Upper lobe of left lung (tissue), 4 donors: ENCODE measurements at regions not wholly inside any gene's neighbourhood (a gene's known extent, or its start where the extent isn't known, plus 50 kb on each side); places are given as distances from the start of the nearest gene placed in this dataset.

Source experiments
- EP300 ChIP-seq, 4 donors: sonication (generic); formaldehyde crosslinking; IDR thresholded peaks; one replicate each; pipeline ENCODE4 v1.5.1; 2017; ENCODE audit warnings: antibody characterized with exemption in 4 of 4, control low read depth in 2 of 4
- POLR2A ChIP-seq, 4 donors: fragments of 450-650 bp; IDR thresholded peaks; one replicate each; pipeline ENCODE4 v1.5.1; 2016 to 2017; ENCODE audit warnings: antibody characterized with exemption in 4 of 4, mild to moderate bottlenecking in 2 of 4
- POLR2AphosphoS5 ChIP-seq, 2 donors: sonication (generic); formaldehyde crosslinking; IDR thresholded peaks; one replicate each; pipeline ENCODE4 v1.5.1; 2017; ENCODE audit warnings: antibody characterized with exemption in 2 of 2

GRCh38 chr12:125315771-125316170 is 250.5 kb downstream of the AACS start:
- TF ChIP-seq EP300 (IDR thresholded peaks at IDR 0.05) = no peak
- no peak for TF ChIP-seq POLR2AphosphoS5 (IDR thresholded peaks at IDR 0.05)
- no peak for TF ChIP-seq POLR2A (IDR thresholded peaks at IDR 0.05)
